K562 (cell line): ENCODE measurements at regions not wholly inside any gene's neighbourhood (a gene's known extent, or its start where the extent isn't known, plus 50 kb on each side); places are given as distances from the start of the nearest gene placed in this dataset.

Source experiments
- ATAC-seq: fragments of 200-7000 bp; cut with Tn5 transposase; 3 replicates; pipeline ENCODE4 v1.9.1; 2020; ENCODE audit warnings: moderate library complexity
- BruUV-seq: library from RNA; stranded (reverse); fragments of 400-500 nt; replicated peaks from 2 replicates; lab custom pipeline; 2021; lab: Mats Ljungman, UMichigan
- CTCF ChIA-PET: fragments of 300-600 bp; formaldehyde crosslinking; extraction: SDS; loops from one replicate; lab custom pipeline; 2021; ENCODE audit warnings: low intra/inter-chr PET ratio; lab: Yijun Ruan, JAX
- POLR2A ChIA-PET: fragments of 300-600, 350-650 bp; sonication (Branson Sonifier 250); formaldehyde crosslinking; extraction: SDS; loops from one replicate; lab custom pipeline; 2021; ENCODE audit warnings: antibody characterized with exemption, inconsistent platforms; lab: Yijun Ruan, JAX
- DNase-seq, 4 experiments: peaks; one replicate each; pipeline versions ENCODE4 v3.0.0 to v3.0.0-alpha.2; 2011 to 2018; ENCODE audit warnings: low spot score in 3 of 4, mixed read lengths in 3 of 4; ENCODE audit errors: extremely low read depth in 1 of 4
- FAIRE-seq: peaks from 2 replicates; lab custom pipeline; 2011; peaks lifted over from hg19 to GRCh38; lab: Jason Lieb, UNC
- H2AFZ ChIP-seq: 2 replicates; pipeline ENCODE4 v1.6.0; 2011; ENCODE audit warnings: low read depth, low read length, control low read depth, inconsistent platforms
- H3K27ac ChIP-seq: fragments of 200-600 bp; 3 replicates; pipeline ENCODE4 v1.8.0; 2011; ENCODE audit warnings: low read depth, mild to moderate bottlenecking, control low read depth, inconsistent platforms, low read length, moderate library complexity, mixed read lengths; ENCODE audit errors: extremely low read depth
- H3K27me3 ChIP-seq, 2 experiments: fragments of 300-600 bp in 1 of 2; 2 replicates in 1 of 2; 3 replicates in 1 of 2; pipeline versions ENCODE4 v1.6.0 to v1.8.0; 2011; ENCODE audit warnings: inconsistent platforms in 2 of 2, low read length in 2 of 2, mild to moderate bottlenecking in 1 of 2, mixed read lengths in 1 of 2, moderate library complexity in 1 of 2; ENCODE audit not compliant: control insufficient read depth in 2 of 2, insufficient read depth in 2 of 2
- H3K36me3 ChIP-seq: fragments of 300-600 bp; 3 replicates; pipeline ENCODE4 v1.8.0; 2011; ENCODE audit warnings: mild to moderate bottlenecking, low read length, inconsistent platforms; ENCODE audit not compliant: control insufficient read depth, insufficient read depth
- H3K4me1 ChIP-seq, 2 experiments: fragments of 200-600 bp in 1 of 2; replicated peaks in 1 of 2; 2 replicates in 1 of 2; 3 replicates in 1 of 2; pipeline versions ENCODE4 v1.5.1 to v1.8.0; 2011; ENCODE audit warnings: inconsistent platforms in 2 of 2, low read length in 2 of 2, mild to moderate bottlenecking in 1 of 2, mixed read lengths in 1 of 2, moderate library complexity in 1 of 2; ENCODE audit not compliant: control insufficient read depth in 2 of 2, insufficient read depth in 2 of 2
- H3K4me2 ChIP-seq: 2 replicates; pipeline ENCODE4 v1.6.1; 2011; ENCODE audit warnings: low read length, control low read depth, inconsistent platforms, mixed read lengths; ENCODE audit not compliant: insufficient read depth
- H3K4me3 ChIP-seq: fragments of 200-600 bp; sonication (generic), shearing (Covaris generic); 2 replicates; pipeline ENCODE4 v1.5.1; 2016; ENCODE audit warnings: control low read depth, inconsistent platforms
- H3K79me2 ChIP-seq: fragments of 200-600 bp; 3 replicates; pipeline ENCODE4 v1.8.0; 2011; ENCODE audit warnings: low read length, inconsistent platforms; ENCODE audit not compliant: control insufficient read depth, insufficient read depth
- H3K9ac ChIP-seq, 2 experiments: 2 replicates each; pipeline versions ENCODE4 v1.6.0 to v1.6.1; 2011; ENCODE audit warnings: low read depth in 2 of 2, low read length in 2 of 2, control low read depth in 1 of 2, inconsistent platforms in 1 of 2, mild to moderate bottlenecking in 1 of 2, mixed read lengths in 1 of 2; ENCODE audit not compliant: insufficient read depth in 1 of 2
- H3K9me1 ChIP-seq: one replicate; pipeline ENCODE4 v1.6.0; 2011; ENCODE audit warnings: inconsistent platforms, mild to moderate bottlenecking, low read length, moderate library complexity; ENCODE audit not compliant: control insufficient read depth, insufficient read depth
- H3K9me3 ChIP-seq: replicated peaks from 2 replicates; pipeline ENCODE4 v1.5.1; 2011; ENCODE audit warnings: low read depth, low read length, inconsistent platforms; ENCODE audit not compliant: control insufficient read depth, insufficient read depth
- H4K20me1 ChIP-seq: replicated peaks from 2 replicates; pipeline ENCODE4 v1.6.1; 2011; ENCODE audit warnings: low read length, inconsistent platforms, mixed read lengths; ENCODE audit not compliant: control insufficient read depth, insufficient read depth
- CBFA2T2 ChIP-seq: fragments of 450-650 bp; conservative IDR thresholded peaks from 2 replicates; pipeline ENCODE4 v1.6.1; 2017; ENCODE audit warnings: mild to moderate bottlenecking
- EZH2 ChIP-seq: IDR thresholded peaks from 2 replicates; pipeline ENCODE4 v1.6.1; 2012; ENCODE audit warnings: low read depth, mild to moderate bottlenecking, inconsistent platforms, low read length, borderline replicate concordance
- JUN ChIP-seq, 2 experiments: sonication (generic) in 1 of 2; formaldehyde crosslinking in 1 of 2; IDR thresholded peaks; 2 replicates each; pipeline versions ENCODE4 v1.6.1 to v1.8.0; 2012 to 2022; ENCODE audit warnings: borderline replicate concordance in 2 of 2, mild to moderate bottlenecking in 2 of 2, improper control_type of control experiment in 1 of 2, low read depth in 1 of 2, low read length in 1 of 2, missing genetic modification reagents in 1 of 2
- MAFG ChIP-seq: fragments of 450-650 bp; conservative IDR thresholded peaks from 2 replicates; pipeline ENCODE4 v1.6.1; 2016; ENCODE audit warnings: missing genetic modification characterization, missing compliant biosample characterization
- MTA2 ChIP-seq: fragments of 450-650 bp; IDR thresholded peaks from 2 replicates; pipeline ENCODE4 v1.6.1; 2016; ENCODE audit warnings: low read depth
- POLR3G ChIP-seq: IDR thresholded peaks from 2 replicates; pipeline ENCODE4 v1.6.1; 2011; ENCODE audit not compliant: insufficient read length, insufficient replicate concordance; ENCODE audit errors: extremely low read depth
- SPI1 ChIP-seq: IDR thresholded peaks from 2 replicates; pipeline ENCODE4 v1.6.1; 2011; ENCODE audit warnings: low read depth, low read length, control low read depth, borderline replicate concordance
- TAF7 ChIP-seq: fragments of 450-650 bp; IDR thresholded peaks from 2 replicates; pipeline ENCODE4 v1.6.1; 2016; ENCODE audit warnings: missing genetic modification characterization, missing compliant biosample characterization
- TCF3 ChIP-seq: sonication (generic); formaldehyde crosslinking; IDR thresholded peaks from 2 replicates; pipeline ENCODE4 v1.4.0; 2020; ENCODE audit warnings: mild to moderate bottlenecking, missing genetic modification reagents
- THAP12 ChIP-seq: fragments of 250-450 bp; sonication (Bioruptor Pico); IDR thresholded peaks from 2 replicates; pipeline ENCODE4 v1.9.0; 2021; ENCODE audit warnings: mild to moderate bottlenecking, inconsistent platforms
- ZNF165 ChIP-seq: fragments of 250-450 bp; sonication (Bioruptor Pico); IDR thresholded peaks from 2 replicates; pipeline ENCODE4 v1.4.0; 2020; ENCODE audit warnings: borderline replicate concordance
- WGBS: fragments of 100-300 bp; shearing (Covaris generic); methylation state at CpG from one replicate; pipeline ENCODE4 v1.1.6; 2016; ENCODE audit warnings: low coverage, mixed read lengths; ENCODE audit not compliant: insufficient coverage; ENCODE audit errors: missing lambda C conversion rate; 5-methylcytosine and 5-hydroxymethylcytosine counted together
- in situ Hi-C: fragments of 300-500 bp; cut with MboI; formaldehyde crosslinking; loops from 4 replicates; pipeline ENCODE4 v1.15.0; 2018; ENCODE audit warnings: inconsistent platforms, mixed read lengths
- intact Hi-C: fragments of 100-400 bp; cut with micrococcal nuclease; formaldehyde crosslinking; loops from 2 replicates; pipeline ENCODE4 v1.14.2; 2022
- TF ChIP-seq, protein P1 (sequence below): sonication (generic); formaldehyde crosslinking; IDR thresholded peaks from 2 replicates; pipeline ENCODE4 v1.8.0; 2022; ENCODE audit warnings: missing genetic modification reagents, mild to moderate bottlenecking, borderline replicate concordance
- TF ChIP-seq, protein P2 (sequence below), 2 experiments: fragments of 450-650 bp in 1 of 2; sonication (generic) in 1 of 2; formaldehyde crosslinking; conservative IDR thresholded peaks; 2 replicates each; pipeline versions ENCODE4 v1.4.0 to v1.8.1; 2020 to 2022; ENCODE audit warnings: mild to moderate bottlenecking in 1 of 2, missing genetic modification reagents in 1 of 2

DNA sequence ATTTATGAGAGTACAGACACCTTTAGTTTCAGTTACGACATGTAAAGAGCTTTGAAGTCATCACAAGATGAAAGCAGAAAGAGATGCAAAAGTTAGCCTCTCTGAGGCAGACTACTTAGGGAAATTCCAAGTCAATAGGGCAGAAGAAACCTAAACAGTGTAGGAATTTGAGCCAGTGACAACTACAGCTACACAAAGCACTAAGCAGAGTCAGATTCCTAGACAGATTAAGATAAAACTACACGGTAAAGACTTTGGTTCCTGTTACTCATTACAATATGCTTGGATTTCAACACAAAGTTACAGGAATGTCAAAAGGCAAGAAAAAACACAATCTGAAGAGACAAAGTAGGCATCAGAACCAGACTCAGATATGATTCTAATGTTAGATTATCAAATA lies 1302.3 kb downstream of the FSCB start:
- no peak overlapping the region for H3K27ac ChIP-seq
- H3K9me1 ChIP-seq: no peaks in the 10 kb centered on the region
- no peaks in the 10 kb centered on the region for H4K20me1 ChIP-seq
- intact Hi-C loops (no loop called here), in situ Hi-C loops (no loop called here)
- no peaks in the 10 kb centered on the region for H3K36me3 ChIP-seq
- no peak overlapping the region for H3K4me2 ChIP-seq
- DNase-seq (no peak), FAIRE-seq (no peak), ATAC-seq (no peak)
- no peak overlapping the region for H2AFZ ChIP-seq
- BruUV-seq: no TSS peak
- TF ChIP-seq, protein P1, sequence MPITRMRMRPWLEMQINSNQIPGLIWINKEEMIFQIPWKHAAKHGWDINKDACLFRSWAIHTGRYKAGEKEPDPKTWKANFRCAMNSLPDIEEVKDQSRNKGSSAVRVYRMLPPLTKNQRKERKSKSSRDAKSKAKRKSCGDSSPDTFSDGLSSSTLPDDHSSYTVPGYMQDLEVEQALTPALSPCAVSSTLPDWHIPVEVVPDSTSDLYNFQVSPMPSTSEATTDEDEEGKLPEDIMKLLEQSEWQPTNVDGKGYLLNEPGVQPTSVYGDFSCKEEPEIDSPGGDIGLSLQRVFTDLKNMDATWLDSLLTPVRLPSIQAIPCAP (CRISPR knock-in tag): no peak
- TF ChIP-seq TCF3 (CRISPR knock-in tag): no peak
- TF ChIP-seq POLR3G: no peak
- TF ChIP-seq TAF7 (tag): no peak
- no peak for TF ChIP-seq ZNF165 (CRISPR knock-in tag)
- TF ChIP-seq CBFA2T2: no peak
- TF ChIP-seq SPI1: no peak
- TF ChIP-seq MTA2: no peak
- TF ChIP-seq THAP12: no peak
- TF ChIP-seq EZH2: no peak
- no peak for TF ChIP-seq JUN (IDR thresholded peaks at IDR 0.05; ENCODE audit: borderline replicate concordance, low read depth, low read length)
- TF ChIP-seq JUN (CRISPR knock-in tag; IDR thresholded peaks at IDR 0.05; ENCODE audit: borderline replicate concordance): no peak
- TF ChIP-seq MAFG (tag): no peak
- TF ChIP-seq, protein P2, sequence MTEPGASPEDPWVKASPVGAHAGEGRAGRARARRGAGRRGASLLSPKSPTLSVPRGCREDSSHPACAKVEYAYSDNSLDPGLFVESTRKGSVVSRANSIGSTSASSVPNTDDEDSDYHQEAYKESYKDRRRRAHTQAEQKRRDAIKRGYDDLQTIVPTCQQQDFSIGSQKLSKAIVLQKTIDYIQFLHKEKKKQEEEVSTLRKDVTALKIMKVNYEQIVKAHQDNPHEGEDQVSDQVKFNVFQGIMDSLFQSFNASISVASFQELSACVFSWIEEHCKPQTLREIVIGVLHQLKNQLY (CRISPR knock-in tag; conservative IDR thresholded peaks at IDR 0.05): no peak
- no peaks in the 10 kb centered on the region for H3K79me2 ChIP-seq
- H3K27me3 ChIP-seq: no peaks in the 10 kb centered on the region
- CTCF ChIA-PET: no interaction called here
- no peaks in the 10 kb centered on the region for H3K4me1 ChIP-seq
- H3K4me3 ChIP-seq: no peak overlapping the region
- no peak overlapping the region for H3K9ac ChIP-seq
- WGBS: 0% methylated on average over 2 of the region's 2 CpGs
- POLR2A ChIA-PET: no interaction called here
- H3K9me3 ChIP-seq: no peaks in the 10 kb centered on the region
